Common myeloid progenitor, CD34-positive (primary cell): ENCODE measurements at regions not wholly inside any gene's neighbourhood (a gene's known extent, or its start where the extent isn't known, plus 50 kb on each side); places are given as distances from the start of the nearest gene placed in this dataset.
A peak's percentile ranks its signal among the peaks of the same experiment; 100 is the strongest.
"Not testable (repeated sequence)": the region's sequence is repeated elsewhere in the genome, so short reads cannot be mapped to it uniquely, and the experiment has no call there.

Experiments used
- CTCF ChIA-PET: fragments of 350-600 bp; sonication (Branson Sonifier 250); formaldehyde crosslinking; loops from one replicate; lab custom pipeline; 2021; ENCODE audit warnings: antibody characterized with exemption; lab: Charles Lee
- POLR2A ChIA-PET: fragments of 350-600 bp; sonication (Branson Sonifier 250); formaldehyde crosslinking; loops from one replicate; lab custom pipeline; 2021; ENCODE audit warnings: antibody characterized with exemption; lab: Charles Lee
- DNase-seq, 3 donors: peaks; one replicate each; pipeline versions ENCODE4 v3.0.0 to v3.0.0-alpha.2; 2013
- H3K27ac ChIP-seq, 2 experiments: 1 replicate in 1 of 2; 2 replicates in 1 of 2; pipeline ENCODE4 v1.7.0; 2013; ENCODE audit warnings: inconsistent platforms in 2 of 2, low read length in 2 of 2, mild to moderate bottlenecking in 2 of 2, low read depth in 1 of 2, moderate library complexity in 1 of 2; ENCODE audit not compliant: severe bottlenecking in 2 of 2, insufficient read depth in 1 of 2, poor library complexity in 1 of 2
- H3K27me3 ChIP-seq, 5 experiments: replicated peaks in 2 of 5; 1 replicate in 3 of 5; 2 replicates in 2 of 5; pipeline versions ENCODE4 v1.6.1 to v1.7.0; 2013; ENCODE audit warnings: low read length in 4 of 5, mild to moderate bottlenecking in 2 of 5, moderate library complexity in 2 of 5, inconsistent platforms in 1 of 5; ENCODE audit not compliant: insufficient read depth in 5 of 5, control insufficient read depth in 4 of 5
- H3K36me3 ChIP-seq, 4 experiments: 1 replicate in 2 of 4; 2 replicates in 2 of 4; pipeline versions ENCODE4 v1.6.1 to v1.7.0; 2013; ENCODE audit warnings: low read length in 3 of 4, control low read depth in 1 of 4, mild to moderate bottlenecking in 1 of 4; ENCODE audit not compliant: control insufficient read depth in 4 of 4, insufficient read depth in 4 of 4
- H3K4me1 ChIP-seq, 4 experiments: 1 replicate in 3 of 4; 2 replicates in 1 of 4; pipeline versions ENCODE4 v1.6.1 to v1.7.1; 2013; ENCODE audit warnings: low read length in 3 of 4, mild to moderate bottlenecking in 3 of 4, control low read depth in 1 of 4, inconsistent platforms in 1 of 4, moderate library complexity in 1 of 4; ENCODE audit not compliant: control insufficient read depth in 4 of 4, insufficient read depth in 4 of 4; ENCODE audit errors: control extremely low read depth in 1 of 4
- H3K4me3 ChIP-seq, 7 experiments: 1 replicate in 4 of 7; 2 replicates in 3 of 7; pipeline versions ENCODE4 v1.5.1 to v1.7.0; 2013; ENCODE audit warnings: mild to moderate bottlenecking in 7 of 7, low read length in 6 of 7, moderate library complexity in 6 of 7, inconsistent platforms in 2 of 7, low read depth in 2 of 7, control low read depth in 1 of 7; ENCODE audit not compliant: insufficient read depth in 4 of 7, control insufficient read depth in 1 of 7; ENCODE audit errors: extremely low read depth in 1 of 7
- H3K9me3 ChIP-seq, 5 experiments: 1 replicate in 4 of 5; 2 replicates in 1 of 5; pipeline versions ENCODE4 v1.6.1 to v1.7.1; 2013; ENCODE audit warnings: low read length in 4 of 5, mild to moderate bottlenecking in 2 of 5, inconsistent platforms in 1 of 5, low read depth in 1 of 5, moderate library complexity in 1 of 5; ENCODE audit not compliant: control insufficient read depth in 4 of 5, insufficient read depth in 2 of 5; ENCODE audit errors: control extremely low read depth in 1 of 5
- WGBS: methylation state at CpG from one replicate; pipeline ENCODE4 v1.1.5; 2013; ENCODE audit not compliant: insufficient coverage; 5-methylcytosine and 5-hydroxymethylcytosine counted together

DNA sequence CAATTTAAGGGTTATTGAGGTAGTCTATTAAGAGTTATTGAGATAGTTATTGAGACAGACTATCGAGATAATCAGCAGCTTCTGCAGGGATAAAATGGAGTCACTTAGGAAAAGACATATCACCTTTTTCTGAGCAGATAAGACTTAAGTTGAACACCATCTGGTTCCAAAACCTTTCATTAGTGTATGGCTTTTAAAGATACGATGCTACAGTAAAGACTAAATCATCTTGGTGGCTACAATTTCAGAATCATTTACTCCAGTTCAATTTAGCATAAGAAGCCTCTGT lies 68.6 kb upstream of the DNAJC10 start:
- Histone ChIP-seq H3K4me1 (peaks cover 0 to 3% (median 1%) of the 10 kb centered on the region in 4 experiments), H3K27me3 (no peaks in the 10 kb centered on the region), H3K27ac (no peak overlapping the region), H3K4me3 (no peak overlapping the region), H3K36me3 (no peaks in the 10 kb centered on the region), H3K9me3 (no peaks in the 10 kb centered on the region)
- DNase-seq = no peak
- ChIA-PET CTCF (interaction anchor here (0.7 to 3.1 kb wide), 7 partner anchors 8 to 460 kb away, joined by 3 to 40 read pairs (median 4); no protein-coding TSS in a partner anchor), POLR2A (no interaction called here)
- 89% methylated on average over 1 of the region's 2 CpGs for WGBS

DNA sequence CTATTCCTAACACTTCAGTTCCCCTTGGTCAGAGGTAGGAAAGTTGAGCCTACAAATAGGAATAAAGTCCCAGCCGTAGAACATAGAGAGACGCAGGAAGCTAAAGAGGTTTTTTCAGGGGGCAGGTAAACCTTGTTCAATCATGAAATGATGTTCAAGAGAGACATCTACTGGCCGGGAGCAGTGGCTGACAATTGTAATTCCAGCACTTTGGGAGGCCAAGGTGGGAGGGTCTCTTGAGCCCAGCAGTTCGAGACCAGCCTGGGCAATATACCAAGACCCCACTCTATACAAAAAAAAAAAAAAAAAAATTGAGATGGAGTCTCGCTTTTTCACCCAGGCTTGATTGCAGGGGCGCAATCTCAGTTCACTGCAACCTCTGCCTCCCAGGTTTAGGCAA lies 66.7 kb upstream of the DNAJC10 start:
- Histone ChIP-seq H3K9me3 (no peaks in the 10 kb centered on the region), H3K27me3 (no peaks in the 10 kb centered on the region), H3K36me3 (no peaks in the 10 kb centered on the region), H3K4me3 (no peak overlapping the region), H3K27ac (no peak overlapping the region), H3K4me1 (no peaks in the 10 kb centered on the region)
- WGBS = 70% methylated on average over 2 of the region's 6 CpGs
- DNase-seq = peak; percentile 16 to 47 (median 41)
- POLR2A ChIA-PET = interaction anchor here (0.6 kb wide), 2 partner anchors 127 to 408 kb away, joined by 4 read pairs; no protein-coding TSS in a partner anchor
- CTCF ChIA-PET = interaction anchor here (0.7 to 3.1 kb wide), 12 partner anchors 14 to 470 kb away, joined by 3 to 40 read pairs (median 4); no protein-coding TSS in a partner anchor

- H3K4me1 ChIP-seq = no peaks in the 10 kb centered on the region
- no CpG with 5 or more reads among the region's 4 CpGs for WGBS
- H3K36me3 ChIP-seq = no peaks in the 10 kb centered on the region
- no peaks in the 10 kb centered on the region for H3K27me3 ChIP-seq
- CTCF ChIA-PET = interaction anchor here (2.1 to 2.8 kb wide), 2 partner anchors 10 to 465 kb away, joined by 5 to 24 read pairs; no protein-coding TSS in a partner anchor
- no peak overlapping the region for H3K27ac ChIP-seq
- peak overlapping the region in 1 of 7 experiments; percentile 11 for H3K4me3 ChIP-seq
- POLR2A ChIA-PET = no interaction called here
- peak; percentile 50 to 71 (median 64) for DNase-seq
- no peaks in the 10 kb centered on the region for H3K9me3 ChIP-seq
Measured at GRCh38 chr2:182650704-182651103, 65.4 kb upstream of the DNAJC10 start.

- 90% methylated on average over 6 of the region's 6 CpGs for WGBS
- Histone ChIP-seq H3K9me3 (no peaks in the 10 kb centered on the region), H3K27ac (no peak overlapping the region), H3K27me3 (no peaks in the 10 kb centered on the region), H3K36me3 (no peaks in the 10 kb centered on the region), H3K4me1 (no peaks in the 10 kb centered on the region), H3K4me3 (no peak overlapping the region)
- DNase-seq = no peak
- CTCF ChIA-PET = interaction anchor here (1.0 to 2.8 kb wide), 6 partner anchors 8 to 467 kb away, joined by 3 to 24 read pairs (median 4); no protein-coding TSS in a partner anchor
- POLR2A ChIA-PET = no interaction called here
Measured at GRCh38 chr2:182652326-182652725, 63.7 kb upstream of the DNAJC10 start.

DNA sequence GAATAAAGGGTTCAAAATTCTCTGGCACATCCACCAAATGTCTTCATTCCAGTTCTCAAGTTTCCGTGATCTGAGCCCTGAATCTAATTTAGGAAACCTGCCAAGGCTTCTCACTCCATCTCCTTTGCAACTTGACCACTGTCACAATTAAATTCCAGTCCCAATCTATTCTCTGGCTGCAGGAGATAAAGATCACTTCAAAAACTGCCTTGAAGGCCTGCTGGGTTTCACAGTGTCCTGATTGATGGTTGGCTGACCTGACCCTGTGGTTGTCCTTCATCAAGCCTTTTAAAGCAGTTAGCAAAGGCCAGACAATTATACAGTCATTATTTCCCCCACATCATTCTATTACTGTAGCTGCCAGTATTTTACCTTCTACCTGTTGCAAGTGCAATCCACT lies 60.3 kb upstream of the DNAJC10 start:
- Histone ChIP-seq H3K27ac (no peak overlapping the region), H3K36me3 (no peaks in the 10 kb centered on the region), H3K9me3 (no peaks in the 10 kb centered on the region), H3K27me3 (no peaks in the 10 kb centered on the region), H3K4me3 (no peak overlapping the region), H3K4me1 (no peaks in the 10 kb centered on the region)
- DNase-seq = no peak
- POLR2A ChIA-PET = no interaction called here
- WGBS = 100% methylated on average over 1 of the region's 1 CpG
- CTCF ChIA-PET = interaction anchor here (1.0 to 1.8 kb wide), 3 partner anchors 414 to 469 kb away, joined by 4 to 10 read pairs (median 4); no protein-coding TSS in a partner anchor

- H3K27ac ChIP-seq = no peak overlapping the region
- POLR2A ChIA-PET = no interaction called here
- WGBS = 60% methylated on average over 1 of the region's 1 CpG
- H3K4me1 ChIP-seq = no peaks in the 10 kb centered on the region
- H3K36me3 ChIP-seq = no peaks in the 10 kb centered on the region
- no peaks in the 10 kb centered on the region for H3K27me3 ChIP-seq
- CTCF ChIA-PET = no interaction called here
- no peaks in the 10 kb centered on the region for H3K9me3 ChIP-seq
- no peak overlapping the region for H3K4me3 ChIP-seq
- no peak for DNase-seq
Measured at GRCh38 chr2:182664212-182664611, 51.8 kb upstream of the DNAJC10 start.

DNA sequence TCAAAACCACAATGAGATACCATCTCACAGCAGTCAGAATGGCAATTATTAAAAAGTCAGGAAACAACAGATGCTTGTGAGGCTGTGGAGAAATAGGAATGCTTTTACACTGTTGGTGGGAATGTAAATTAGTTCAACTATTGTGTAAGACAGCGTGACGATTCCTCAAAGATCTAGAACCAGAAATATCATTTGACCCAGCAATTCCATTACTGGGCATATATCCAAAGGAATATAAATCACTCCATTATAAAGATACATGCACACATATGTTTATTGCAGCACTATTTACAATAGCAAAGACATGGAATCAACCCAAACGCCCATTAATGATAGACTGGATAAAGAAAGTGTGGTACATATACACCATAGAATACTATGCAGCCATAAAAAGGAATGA lies 50.6 kb upstream of the DNAJC10 start:
- CTCF ChIA-PET = interaction anchor here (0.7 to 1.8 kb wide), 4 partner anchors 11 to 315 kb away, joined by 3 to 12 read pairs (median 4); no protein-coding TSS in a partner anchor
- POLR2A ChIA-PET, H3K4me1 ChIP-seq, H3K9me3 ChIP-seq, H3K27me3 ChIP-seq, H3K4me3 ChIP-seq, H3K36me3 ChIP-seq, DNase-seq, H3K27ac ChIP-seq: not testable (repeated sequence)
- WGBS = no CpG with 5 or more reads among the region's 3 CpGs
